SHP77 treated with DMSO at 0.1 percent for 48 hours (cell line): ENCODE measurements at regions not wholly inside any gene's neighbourhood (a gene's known extent, or its start where the extent isn't known, plus 50 kb on each side); places are given as distances from the start of the nearest gene placed in this dataset.

Experiments used
- DNase-seq: peaks from one replicate; lab custom pipeline; 2025; lab: John Stamatoyannopoulos, UW

- DNase-seq = no peak
These were observed 150.7 kb downstream of the KCTD15 start for GRCh38 chr19:33947265-33947964.

- DNase-seq = no peak
These were observed 152.1 kb downstream of the KCTD15 start for GRCh38 chr19:33948651-33949335.

GRCh38 chr19:33950091-33950750 is 153.6 kb downstream of the KCTD15 start:
- no peak for DNase-seq

- DNase-seq = no peak
These were observed 156.4 kb downstream of the KCTD15 start for GRCh38 chr19:33953023-33953422.

DNA sequence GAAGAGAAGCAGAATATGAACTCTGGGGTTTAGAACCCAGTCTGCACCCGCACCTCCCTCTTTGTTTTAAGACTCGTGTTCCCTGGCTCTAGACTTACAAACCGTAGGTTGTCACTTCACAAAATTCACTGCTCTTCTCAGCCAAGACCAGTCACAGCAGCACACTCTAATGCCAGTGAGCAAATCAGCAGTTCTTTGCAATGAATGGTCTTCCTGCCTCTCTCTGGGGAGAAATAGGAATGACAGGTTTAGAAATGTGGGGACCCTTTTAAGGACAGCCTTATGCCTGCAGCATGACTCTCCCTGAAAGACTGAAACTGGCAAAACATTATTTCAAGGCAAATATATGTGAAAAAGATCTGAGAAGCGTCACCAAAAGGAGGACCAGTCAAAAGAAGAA is 156.9 kb downstream of the KCTD15 start:
- DNase-seq = no peak

DNA sequence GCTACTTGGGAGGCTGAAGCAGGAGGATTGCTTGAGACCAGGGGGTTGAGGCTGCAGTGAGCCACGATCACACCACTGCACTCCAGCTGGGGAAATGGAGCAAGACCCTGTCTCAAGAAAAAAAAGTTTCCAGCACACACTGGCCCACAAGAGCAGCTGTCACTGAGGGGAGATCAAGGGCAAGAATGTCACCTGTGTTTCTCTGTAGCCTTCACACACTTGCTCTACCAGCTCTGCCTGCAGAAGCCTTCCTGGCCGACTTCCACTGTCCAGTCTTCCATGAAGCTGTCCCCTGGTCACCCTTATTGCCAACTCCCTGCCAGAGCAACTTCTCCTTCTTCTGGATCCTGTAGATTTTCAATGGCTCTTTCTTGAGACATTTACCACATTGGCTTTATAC is 158.0 kb downstream of the KCTD15 start:
- no peak for DNase-seq

DNA sequence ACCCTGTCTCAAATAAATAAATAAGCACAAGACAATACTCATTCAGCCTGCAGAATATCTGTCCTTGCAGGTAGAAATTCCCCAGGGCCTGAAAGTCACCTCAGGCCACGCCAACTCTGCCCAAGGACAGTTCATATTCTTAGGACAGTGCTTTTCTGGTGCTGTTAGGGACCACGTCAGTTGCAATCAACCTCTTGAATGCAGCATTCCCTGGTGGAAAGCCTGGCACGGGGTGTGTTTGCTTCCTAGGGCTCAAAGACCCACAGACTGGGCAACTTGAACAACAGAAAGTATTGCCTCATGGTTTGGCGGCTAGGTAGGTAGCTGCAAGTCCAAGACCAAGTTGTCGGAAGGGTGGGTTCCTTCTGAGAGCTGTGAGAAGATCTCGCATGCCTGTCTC is 160.3 kb downstream of the KCTD15 start:
- DNase-seq = no peak

DNA sequence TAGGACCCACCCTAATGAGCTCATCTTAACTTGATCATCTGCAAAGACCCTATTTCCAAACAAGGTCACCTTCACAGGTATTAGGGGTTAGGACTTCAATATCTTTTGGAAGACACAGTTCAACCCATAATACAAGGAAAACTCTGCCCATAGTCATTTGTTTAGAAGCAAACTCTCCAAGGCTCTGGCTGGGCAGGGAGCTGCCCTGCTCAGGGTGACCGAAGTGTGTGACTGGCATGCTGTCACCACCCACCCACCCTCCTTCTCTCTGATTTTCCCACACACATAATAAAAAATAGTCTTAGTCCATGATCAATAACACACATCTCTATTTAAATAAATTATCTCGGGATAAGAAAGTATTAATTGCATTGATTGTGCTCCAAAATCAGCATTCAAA is 161.1 kb downstream of the KCTD15 start:
- DNase-seq = no peak

DNA sequence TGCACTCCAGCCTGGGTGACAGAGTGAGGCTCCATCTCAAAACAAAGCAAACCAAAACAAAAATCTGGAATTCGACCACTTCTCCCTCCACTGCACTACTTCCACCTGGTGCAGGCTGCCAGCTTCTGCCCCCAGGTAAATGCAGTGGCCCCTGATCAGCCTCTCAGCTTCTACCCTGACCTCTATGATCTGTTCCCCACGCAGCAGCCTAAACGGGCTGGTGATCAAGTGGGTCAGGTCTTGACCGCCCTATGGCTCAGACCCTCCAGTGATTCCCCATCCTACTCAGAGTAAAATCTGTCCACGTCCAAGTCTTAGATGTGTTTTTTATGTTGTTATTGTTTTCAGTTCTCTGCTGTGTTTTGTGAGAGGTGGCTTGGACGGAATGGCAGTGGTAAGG is 163.9 kb downstream of the KCTD15 start:
- no peak for DNase-seq

DNA sequence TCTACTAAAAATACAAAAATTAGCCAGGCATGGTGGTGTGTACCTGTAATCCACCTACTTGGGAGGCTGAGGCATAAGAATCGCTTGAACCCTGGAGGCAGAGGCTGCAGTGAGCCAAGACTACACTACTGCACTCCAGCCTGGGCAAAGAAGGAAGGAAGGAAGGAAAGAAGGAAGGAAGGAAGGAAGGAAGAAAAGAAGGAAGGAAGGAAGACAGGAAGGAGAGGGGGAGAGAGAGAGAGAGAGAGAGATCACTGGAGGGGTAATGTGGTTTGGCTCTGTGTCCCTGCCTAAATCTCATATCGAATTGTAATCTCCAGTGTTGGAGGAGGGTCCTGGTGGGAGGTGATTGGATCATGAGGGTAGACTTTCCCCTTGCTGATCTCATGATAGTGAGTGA is 165.5 kb downstream of the KCTD15 start:
- no peak for DNase-seq

- DNase-seq = no peak
These were observed 166.8 kb downstream of the KCTD15 start for GRCh38 chr19:33963514-33963913.

DNA sequence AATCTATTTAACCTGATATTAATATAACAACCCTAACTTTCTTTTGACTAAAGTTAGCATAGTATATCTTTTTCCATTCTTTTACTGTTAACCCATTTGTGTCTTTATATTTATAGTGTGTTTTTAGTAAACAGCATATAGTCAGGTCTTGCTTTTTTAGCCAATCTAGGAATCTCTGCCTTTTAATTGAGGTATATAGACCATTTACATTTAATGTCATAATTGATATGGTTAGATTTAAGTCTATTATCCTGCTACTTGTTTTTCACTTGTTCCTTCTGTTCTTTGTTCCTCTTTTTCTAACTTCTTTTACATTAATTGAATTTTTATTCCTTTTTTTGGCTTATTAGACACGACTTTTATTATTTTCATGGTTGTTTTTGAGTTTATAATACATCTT is 174.4 kb downstream of the KCTD15 start:
- no peak for DNase-seq

GRCh38 chr19:33977756-33978685 is 181.4 kb downstream of the KCTD15 start:
- DNase-seq = no peak

DNA sequence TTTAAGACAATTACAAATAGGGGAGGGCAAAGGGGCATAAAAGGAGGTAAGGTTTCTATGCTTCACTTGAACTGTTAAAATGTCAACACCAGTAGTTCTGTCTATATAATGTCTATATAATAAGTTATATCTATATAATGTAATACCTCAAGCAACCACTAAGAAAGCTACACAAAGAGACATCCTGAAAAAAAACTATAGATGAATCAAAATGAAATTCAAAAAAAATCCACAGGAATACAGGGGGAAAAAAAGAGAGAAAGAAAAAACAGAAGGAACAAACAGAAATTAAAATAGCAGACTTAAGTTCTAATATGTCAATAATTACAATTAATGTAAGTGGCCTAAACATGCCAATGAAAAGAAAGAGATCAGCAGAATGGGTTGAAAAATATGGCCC is 186.0 kb downstream of the KCTD15 start:
- no peak for DNase-seq

GRCh38 chr19:33988601-33989000 is 183.7 kb upstream of the LSM14A start:
- no peak for DNase-seq

GRCh38 chr19:33997690-33998089 is 174.6 kb upstream of the LSM14A start:
- no peak for DNase-seq

- DNase-seq = no peak
These were observed 174.0 kb upstream of the LSM14A start for GRCh38 chr19:33998302-33998701.

DNA sequence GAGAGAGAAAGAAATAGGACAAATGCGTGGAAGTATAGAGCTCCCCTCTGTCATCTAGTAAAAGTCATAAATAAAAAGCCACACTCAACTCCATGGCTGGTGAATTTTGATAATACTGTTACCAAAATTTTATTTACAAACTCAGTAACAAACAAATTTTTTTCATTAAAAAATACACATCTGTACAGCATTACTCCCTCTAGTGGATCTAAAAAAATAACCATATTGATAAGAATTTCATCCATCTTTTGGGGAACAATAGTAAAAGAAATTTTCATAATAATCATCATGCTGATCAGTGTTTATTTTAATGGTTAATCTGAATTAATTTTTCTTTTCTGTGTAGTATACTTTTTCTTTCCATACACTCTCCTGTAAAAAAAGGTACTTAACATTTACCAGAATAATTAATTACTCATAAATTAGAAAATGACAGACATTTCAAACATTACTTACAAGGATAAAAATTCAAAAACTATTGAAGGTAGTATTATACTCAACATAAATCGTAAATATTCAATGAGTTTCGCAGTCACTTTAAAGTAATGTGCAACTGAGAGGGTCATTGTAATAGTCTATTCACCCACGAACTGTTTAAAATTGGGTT is 173.5 kb upstream of the LSM14A start:
- DNase-seq = no peak

DNA sequence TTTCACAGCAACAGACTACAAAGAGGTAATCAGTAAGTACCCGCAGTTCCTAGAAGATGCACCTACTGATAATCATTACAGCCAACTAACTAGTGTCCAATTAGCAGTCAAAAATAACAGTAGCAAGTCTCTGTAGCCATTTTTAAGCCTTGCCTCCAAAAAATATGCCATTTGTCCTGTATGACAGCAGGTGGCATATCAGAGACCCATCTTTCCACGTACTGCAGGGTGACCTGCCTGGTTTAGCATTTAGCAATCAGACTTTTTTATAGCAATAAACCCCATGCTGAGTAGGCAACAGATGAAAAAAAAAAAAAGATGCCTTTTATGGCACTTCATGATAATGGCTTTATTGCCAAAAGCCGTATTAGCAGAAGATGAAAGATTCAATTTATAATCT is 155.3 kb upstream of the LSM14A start:
- DNase-seq = no peak

DNA sequence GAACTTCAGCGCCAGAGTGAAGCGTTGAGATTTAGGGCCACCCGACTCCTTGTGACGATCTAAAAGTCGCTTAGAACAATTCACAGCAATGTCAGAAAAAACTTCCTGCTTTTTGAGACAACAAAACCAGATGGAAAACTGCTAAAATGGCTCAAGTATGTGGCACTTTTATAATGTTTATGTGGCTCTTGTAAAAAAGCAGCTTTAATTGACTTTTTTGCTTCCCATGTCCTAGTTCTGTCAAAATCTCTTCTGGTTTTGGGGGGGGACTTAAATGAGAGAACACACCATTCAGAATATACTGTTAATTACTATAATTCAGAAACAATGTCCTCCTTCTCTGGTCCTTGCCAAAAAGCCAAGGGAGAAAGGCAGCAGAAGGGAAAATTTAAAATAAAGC is 154.7 kb upstream of the LSM14A start:
- no peak for DNase-seq

GRCh38 chr19:34018546-34018945 is 153.8 kb upstream of the LSM14A start:
- no peak for DNase-seq

DNA sequence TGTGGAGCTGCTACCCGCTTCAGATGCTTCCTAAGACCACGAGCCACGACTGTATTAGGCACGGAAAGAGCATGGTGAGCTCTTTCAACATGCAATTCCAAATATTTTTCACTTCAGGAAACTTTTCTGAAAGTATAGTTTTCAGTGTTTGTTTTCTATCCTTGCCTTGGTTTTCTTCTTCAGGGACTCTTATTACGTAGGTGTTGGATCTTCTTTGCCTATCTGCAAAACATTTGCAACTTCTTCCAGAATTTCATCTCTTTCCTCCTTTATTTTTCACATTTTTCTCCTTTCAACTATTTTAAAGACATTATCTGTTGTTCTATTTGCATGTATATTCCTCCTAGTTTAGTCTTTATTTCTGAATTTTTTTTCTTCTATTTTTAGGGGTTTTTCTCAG is 148.9 kb upstream of the LSM14A start:
- no peak for DNase-seq
